K562 (cell line): ENCODE measurements at regions not wholly inside any gene's neighbourhood (a gene's known extent, or its start where the extent isn't known, plus 50 kb on each side); places are given as distances from the start of the nearest gene placed in this dataset.

ENCODE experiments used
- ATAC-seq: fragments of 200-7000 bp; cut with Tn5 transposase; 3 replicates; pipeline ENCODE4 v1.9.1; 2020; ENCODE audit warnings: moderate library complexity
- BruUV-seq: library from RNA; stranded (reverse); fragments of 400-500 nt; replicated peaks from 2 replicates; lab custom pipeline; 2021; lab: Mats Ljungman, UMichigan
- CTCF ChIA-PET: fragments of 300-600 bp; formaldehyde crosslinking; extraction: SDS; loops from one replicate; lab custom pipeline; 2021; ENCODE audit warnings: low intra/inter-chr PET ratio; lab: Yijun Ruan, JAX
- POLR2A ChIA-PET: fragments of 300-600, 350-650 bp; sonication (Branson Sonifier 250); formaldehyde crosslinking; extraction: SDS; loops from one replicate; lab custom pipeline; 2021; ENCODE audit warnings: antibody characterized with exemption, inconsistent platforms; lab: Yijun Ruan, JAX
- DNase-seq, 4 experiments: peaks; one replicate each; pipeline versions ENCODE4 v3.0.0 to v3.0.0-alpha.2; 2011 to 2018; ENCODE audit warnings: low spot score in 3 of 4, mixed read lengths in 3 of 4; ENCODE audit errors: extremely low read depth in 1 of 4
- FAIRE-seq: peaks from 2 replicates; lab custom pipeline; 2011; peaks lifted over from hg19 to GRCh38; lab: Jason Lieb, UNC
- H2AFZ ChIP-seq: 2 replicates; pipeline ENCODE4 v1.6.0; 2011; ENCODE audit warnings: low read depth, low read length, control low read depth, inconsistent platforms
- H3K27ac ChIP-seq: fragments of 200-600 bp; 3 replicates; pipeline ENCODE4 v1.8.0; 2011; ENCODE audit warnings: low read depth, mild to moderate bottlenecking, control low read depth, inconsistent platforms, low read length, moderate library complexity, mixed read lengths; ENCODE audit errors: extremely low read depth
- H3K27me3 ChIP-seq, 2 experiments: fragments of 300-600 bp in 1 of 2; 2 replicates in 1 of 2; 3 replicates in 1 of 2; pipeline versions ENCODE4 v1.6.0 to v1.8.0; 2011; ENCODE audit warnings: inconsistent platforms in 2 of 2, low read length in 2 of 2, mild to moderate bottlenecking in 1 of 2, mixed read lengths in 1 of 2, moderate library complexity in 1 of 2; ENCODE audit not compliant: control insufficient read depth in 2 of 2, insufficient read depth in 2 of 2
- H3K36me3 ChIP-seq: fragments of 300-600 bp; 3 replicates; pipeline ENCODE4 v1.8.0; 2011; ENCODE audit warnings: mild to moderate bottlenecking, low read length, inconsistent platforms; ENCODE audit not compliant: control insufficient read depth, insufficient read depth
- H3K4me1 ChIP-seq, 2 experiments: fragments of 200-600 bp in 1 of 2; replicated peaks in 1 of 2; 2 replicates in 1 of 2; 3 replicates in 1 of 2; pipeline versions ENCODE4 v1.5.1 to v1.8.0; 2011; ENCODE audit warnings: inconsistent platforms in 2 of 2, low read length in 2 of 2, mild to moderate bottlenecking in 1 of 2, mixed read lengths in 1 of 2, moderate library complexity in 1 of 2; ENCODE audit not compliant: control insufficient read depth in 2 of 2, insufficient read depth in 2 of 2
- H3K4me2 ChIP-seq: 2 replicates; pipeline ENCODE4 v1.6.1; 2011; ENCODE audit warnings: low read length, control low read depth, inconsistent platforms, mixed read lengths; ENCODE audit not compliant: insufficient read depth
- H3K4me3 ChIP-seq: fragments of 200-600 bp; sonication (generic), shearing (Covaris generic); 2 replicates; pipeline ENCODE4 v1.5.1; 2016; ENCODE audit warnings: control low read depth, inconsistent platforms
- H3K79me2 ChIP-seq: fragments of 200-600 bp; 3 replicates; pipeline ENCODE4 v1.8.0; 2011; ENCODE audit warnings: low read length, inconsistent platforms; ENCODE audit not compliant: control insufficient read depth, insufficient read depth
- H3K9ac ChIP-seq, 2 experiments: 2 replicates each; pipeline versions ENCODE4 v1.6.0 to v1.6.1; 2011; ENCODE audit warnings: low read depth in 2 of 2, low read length in 2 of 2, control low read depth in 1 of 2, inconsistent platforms in 1 of 2, mild to moderate bottlenecking in 1 of 2, mixed read lengths in 1 of 2; ENCODE audit not compliant: insufficient read depth in 1 of 2
- H3K9me1 ChIP-seq: one replicate; pipeline ENCODE4 v1.6.0; 2011; ENCODE audit warnings: inconsistent platforms, mild to moderate bottlenecking, low read length, moderate library complexity; ENCODE audit not compliant: control insufficient read depth, insufficient read depth
- H3K9me3 ChIP-seq: replicated peaks from 2 replicates; pipeline ENCODE4 v1.5.1; 2011; ENCODE audit warnings: low read depth, low read length, inconsistent platforms; ENCODE audit not compliant: control insufficient read depth, insufficient read depth
- H4K20me1 ChIP-seq: replicated peaks from 2 replicates; pipeline ENCODE4 v1.6.1; 2011; ENCODE audit warnings: low read length, inconsistent platforms, mixed read lengths; ENCODE audit not compliant: control insufficient read depth, insufficient read depth
- CBX8 ChIP-seq: fragments of 200-600 bp; sonication (generic); IDR thresholded peaks from 2 replicates; pipeline ENCODE4 v1.6.1; 2012; ENCODE audit warnings: borderline replicate concordance, mixed run types, low read depth, mild to moderate bottlenecking, moderate library complexity, mixed read lengths, low read length, control low read depth, inconsistent platforms; ENCODE audit not compliant: poor library complexity, severe bottlenecking; ENCODE audit errors: extremely low read depth
- CSDE1 ChIP-seq, 2 experiments: fragments of 450-650 bp; IDR thresholded peaks; 2 replicates each; pipeline ENCODE4 v1.6.1; 2016; ENCODE audit warnings: mild to moderate bottlenecking in 1 of 2
- EP300 ChIP-seq: IDR thresholded peaks from 2 replicates; pipeline ENCODE4 v1.6.1; 2012; ENCODE audit warnings: low read length, improper control_type of control experiment
- KLF1 ChIP-seq: fragments of 450-650 bp; IDR thresholded peaks from 2 replicates; pipeline ENCODE4 v1.6.1; 2016; ENCODE audit warnings: missing genetic modification characterization, missing compliant biosample characterization
- L3MBTL2 ChIP-seq: fragments of 450-650 bp; IDR thresholded peaks from 2 replicates; pipeline ENCODE4 v1.6.1; 2016; ENCODE audit warnings: mild to moderate bottlenecking, moderate library complexity
- MAX ChIP-seq: sonication (generic); formaldehyde crosslinking; IDR thresholded peaks from 2 replicates; pipeline ENCODE4 v1.9.0; 2022; ENCODE audit warnings: mild to moderate bottlenecking, missing genetic modification reagents
- NCOR1 ChIP-seq: fragments of 450-650 bp; IDR thresholded peaks from 2 replicates; pipeline ENCODE4 v1.6.1; 2016; ENCODE audit warnings: mild to moderate bottlenecking, moderate library complexity
- RCOR1 ChIP-seq, 2 experiments: IDR thresholded peaks; 2 replicates each; pipeline ENCODE4 v1.6.1; 2012; ENCODE audit warnings: low read depth in 2 of 2, low read length in 2 of 2, borderline replicate concordance in 1 of 2, improper control_type of control experiment in 1 of 2
- SETDB1 ChIP-seq: IDR thresholded peaks from one replicate; pipeline ENCODE4 v1.6.1; 2012; ENCODE audit warnings: low read length, control low read depth, inconsistent platforms
- SNRNP70 ChIP-seq: fragments of 200-400 bp; formaldehyde crosslinking; optimal IDR thresholded peaks from 2 replicates; pipeline ENCODE3; 2017; ENCODE audit warnings: low read depth, low read length
- SREBF1 ChIP-seq: fragments of 150-350 bp; IDR thresholded peaks from 2 replicates; pipeline ENCODE4 v1.6.1; 2014; ENCODE audit warnings: antibody characterized with exemption, low read depth, low read length, borderline replicate concordance
- WGBS: fragments of 100-300 bp; shearing (Covaris generic); methylation state at CpG from one replicate; pipeline ENCODE4 v1.1.6; 2016; ENCODE audit warnings: low coverage, mixed read lengths; ENCODE audit not compliant: insufficient coverage; ENCODE audit errors: missing lambda C conversion rate; 5-methylcytosine and 5-hydroxymethylcytosine counted together
- in situ Hi-C: fragments of 300-500 bp; cut with MboI; formaldehyde crosslinking; loops from 4 replicates; pipeline ENCODE4 v1.15.0; 2018; ENCODE audit warnings: inconsistent platforms, mixed read lengths
- intact Hi-C: fragments of 100-400 bp; cut with micrococcal nuclease; formaldehyde crosslinking; loops from 2 replicates; pipeline ENCODE4 v1.14.2; 2022
- TF ChIP-seq, protein P1 (sequence below): sonication (generic); formaldehyde crosslinking; IDR thresholded peaks from 2 replicates; pipeline ENCODE4 v1.9.0; 2022; ENCODE audit warnings: mild to moderate bottlenecking, missing genetic modification reagents

- ATAC-seq = no peak
- TF ChIP-seq EP300 = no peak
- 0 out of 2 replicates have a peak, but pooled peaks have one; percentile 17 for TF ChIP-seq MAX
- no TSS peak for BruUV-seq
- Histone ChIP-seq H3K27me3 (no peaks in the 10 kb centered on the region), H4K20me1 (no peaks in the 10 kb centered on the region), H3K4me1 (peaks cover 10 to 32% of the 10 kb centered on the region in 2 experiments; a peak in 4 of 5 replicates), H3K27ac (no peak overlapping the region), H3K9ac (0 out of 4 replicates have a peak overlapping the region, but pooled peaks of 1 of the 2 experiments have one; percentile 49), H3K79me2 (no peaks in the 10 kb centered on the region; the same call in 2 of the 3 replicates), H3K9me3 (no peaks in the 10 kb centered on the region), H3K36me3 (no peaks in the 10 kb centered on the region), H3K4me2 (no peak overlapping the region), H3K9me1 (no peaks in the 10 kb centered on the region), H3K4me3 (no peak overlapping the region), H2AFZ (0 out of 2 replicates have a peak overlapping the region, but pooled peaks have one; percentile 88)
- WGBS = 62% methylated on average over 4 of the region's 4 CpGs
- intact Hi-C loops (no loop called here), in situ Hi-C loops (loop anchor here (5.0 to 25.0 kb wide), 3 partner anchors 79 to 889 kb away; no protein-coding TSS in a partner anchor)
- ChIA-PET CTCF (interaction anchor here (0.7 kb wide), 1 partner anchor 1685 kb away, joined by 4 read pairs; no protein-coding TSS in a partner anchor), POLR2A (no interaction called here)
- peak; percentile 49 for FAIRE-seq
- no peak for DNase-seq
These were observed 182.7 kb downstream of the ANAPC1 start for GRCh38 chr2:111701266-111701665.

DNA sequence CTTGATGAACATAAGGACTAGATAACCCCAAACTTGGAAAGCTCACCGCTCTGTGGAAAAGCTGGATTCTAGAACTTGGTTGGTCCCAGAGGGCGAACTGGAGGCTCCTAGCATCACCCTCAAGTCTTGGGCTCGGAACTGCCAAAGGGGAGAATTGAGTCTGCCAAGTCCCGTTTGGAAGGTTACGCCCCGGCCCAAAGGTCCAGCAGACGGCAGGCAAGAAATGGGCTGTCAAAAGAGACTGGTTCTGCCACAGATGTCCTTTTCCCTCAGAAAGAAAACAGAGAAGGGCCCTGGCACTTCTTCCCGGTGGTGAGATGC, 182.2 kb downstream of the ANAPC1 start:
- no peaks in the 10 kb centered on the region for H3K36me3 ChIP-seq
- ChIA-PET POLR2A (interaction anchor here (0.6 kb wide), 1 partner anchor 178 kb away, joined by 3 read pairs; no protein-coding TSS in a partner anchor), CTCF (interaction anchor here (0.7 kb wide), 1 partner anchor 1685 kb away, joined by 4 read pairs; no protein-coding TSS in a partner anchor)
- H3K4me2 ChIP-seq = peak overlapping the region; percentile 10; the same call in 1 of the 2 replicates
- peak overlapping the region; percentile 25; the same call in 1 of the 3 replicates for H3K27ac ChIP-seq
- no peaks in the 10 kb centered on the region; the same call in 2 of the 3 replicates for H3K79me2 ChIP-seq
- peaks cover 2% of the 10 kb centered on the region for H3K9me1 ChIP-seq
- no TSS peak for BruUV-seq
- no peaks in the 10 kb centered on the region for H3K9me3 ChIP-seq
- WGBS = 83% methylated on average over 8 of the region's 8 CpGs
- FAIRE-seq (no peak), DNase-seq (no peak), ATAC-seq (no peak)
- in situ Hi-C loops = loop anchor here (5.0 to 25.0 kb wide), 3 partner anchors 79 to 889 kb away; no protein-coding TSS in a partner anchor
- intact Hi-C loops = no loop called here
- H4K20me1 ChIP-seq = no peaks in the 10 kb centered on the region
- peak overlapping the region; percentile 88 for H2AFZ ChIP-seq
- no peaks in the 10 kb centered on the region for H3K27me3 ChIP-seq
- no peak overlapping the region for H3K4me3 ChIP-seq
- 0 out of 4 replicates have a peak overlapping the region, but pooled peaks of 1 of the 2 experiments have one; percentile 21 for H3K9ac ChIP-seq
- peaks cover 10 to 32% of the 10 kb centered on the region in 2 experiments; a peak in 4 of 5 replicates for H3K4me1 ChIP-seq
- TF ChIP-seq SETDB1 = no peak
- TF ChIP-seq CBX8 = no peak
- TF ChIP-seq, protein P1, sequence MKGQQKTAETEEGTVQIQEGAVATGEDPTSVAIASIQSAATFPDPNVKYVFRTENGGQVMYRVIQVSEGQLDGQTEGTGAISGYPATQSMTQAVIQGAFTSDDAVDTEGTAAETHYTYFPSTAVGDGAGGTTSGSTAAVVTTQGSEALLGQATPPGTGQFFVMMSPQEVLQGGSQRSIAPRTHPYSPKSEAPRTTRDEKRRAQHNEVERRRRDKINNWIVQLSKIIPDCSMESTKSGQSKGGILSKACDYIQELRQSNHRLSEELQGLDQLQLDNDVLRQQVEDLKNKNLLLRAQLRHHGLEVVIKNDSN (CRISPR knock-in tag) = no peak
- TF ChIP-seq SNRNP70 = no peak
- no peak for TF ChIP-seq CSDE1 (IDR thresholded peaks at IDR 0.05)
- TF ChIP-seq L3MBTL2 = no peak
- no peak for TF ChIP-seq RCOR1 (IDR thresholded peaks at IDR 0.05; ENCODE audit: borderline replicate concordance in 1 of 2, low read depth in 2 of 2, low read length in 2 of 2)
- TF ChIP-seq SREBF1 = no peak
- TF ChIP-seq NCOR1 = no peak
- no peak for TF ChIP-seq KLF1 (tag)
